Fibroblast of lung (primary cell): ENCODE measurements at regions not wholly inside any gene's neighbourhood (a gene's known extent, or its start where the extent isn't known, plus 50 kb on each side); places are given as distances from the start of the nearest gene placed in this dataset.

ENCODE experiments used
- EZH2 ChIP-seq: IDR thresholded peaks from 2 replicates; pipeline ENCODE4 v1.5.1; 2012; ENCODE audit warnings: low read length, control low read depth, mild to moderate bottlenecking; ENCODE audit errors: missing control alignments
- TF ChIP-seq, protein P1 (sequence below), 2 donors: IDR thresholded peaks in 1 of 2; conservative IDR thresholded peaks in 1 of 2; 1 replicate in 1 of 2; 2 replicates in 1 of 2; pipeline ENCODE4 v1.5.1; 2011 to 2012; ENCODE audit warnings: low read length in 2 of 2, control low read depth in 1 of 2, inconsistent platforms in 1 of 2, low read depth in 1 of 2, mild to moderate bottlenecking in 1 of 2

GRCh38 chr5:125337294-125337693 is 590.9 kb upstream of the ZNF608 start:
- TF ChIP-seq EZH2 = no peak
- TF ChIP-seq, protein P1, sequence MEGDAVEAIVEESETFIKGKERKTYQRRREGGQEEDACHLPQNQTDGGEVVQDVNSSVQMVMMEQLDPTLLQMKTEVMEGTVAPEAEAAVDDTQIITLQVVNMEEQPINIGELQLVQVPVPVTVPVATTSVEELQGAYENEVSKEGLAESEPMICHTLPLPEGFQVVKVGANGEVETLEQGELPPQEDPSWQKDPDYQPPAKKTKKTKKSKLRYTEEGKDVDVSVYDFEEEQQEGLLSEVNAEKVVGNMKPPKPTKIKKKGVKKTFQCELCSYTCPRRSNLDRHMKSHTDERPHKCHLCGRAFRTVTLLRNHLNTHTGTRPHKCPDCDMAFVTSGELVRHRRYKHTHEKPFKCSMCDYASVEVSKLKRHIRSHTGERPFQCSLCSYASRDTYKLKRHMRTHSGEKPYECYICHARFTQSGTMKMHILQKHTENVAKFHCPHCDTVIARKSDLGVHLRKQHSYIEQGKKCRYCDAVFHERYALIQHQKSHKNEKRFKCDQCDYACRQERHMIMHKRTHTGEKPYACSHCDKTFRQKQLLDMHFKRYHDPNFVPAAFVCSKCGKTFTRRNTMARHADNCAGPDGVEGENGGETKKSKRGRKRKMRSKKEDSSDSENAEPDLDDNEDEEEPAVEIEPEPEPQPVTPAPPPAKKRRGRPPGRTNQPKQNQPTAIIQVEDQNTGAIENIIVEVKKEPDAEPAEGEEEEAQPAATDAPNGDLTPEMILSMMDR (conservative IDR thresholded peaks at IDR 0.05 in 1 of 2, IDR thresholded peaks at IDR 0.05 in 1 of 2; ENCODE audit: low read depth in 1 of 2, low read length in 2 of 2) = no peak
